ENCODE measurements at regions not wholly inside any gene's neighbourhood (a gene's known extent, or its start where the extent isn't known, plus 50 kb on each side); places are given as distances from the start of the nearest gene placed in this dataset.

DNA sequence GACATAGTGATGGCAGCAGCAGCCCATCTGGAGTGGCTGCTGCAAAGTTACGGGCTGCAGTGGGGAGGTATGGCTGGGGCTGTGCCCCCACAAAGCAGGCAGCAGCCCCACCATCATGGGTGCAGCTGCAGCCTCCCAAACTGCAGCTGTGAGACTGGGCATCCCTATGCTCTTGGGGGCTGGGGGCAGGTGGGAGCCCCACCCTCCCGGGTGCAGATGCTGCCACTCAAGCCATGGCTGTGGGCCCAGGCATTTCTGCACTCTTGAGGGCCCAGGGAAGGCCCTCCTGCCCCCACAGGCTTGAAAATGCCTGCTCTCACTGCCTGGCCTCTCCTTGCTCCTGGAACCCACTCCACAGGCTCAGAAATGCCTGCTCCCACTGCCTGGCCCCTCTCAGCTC is 389.4 kb downstream of the TEX13C start:
- 57 to 71% (median 63%) methylated on average over 1 to 2 of the region's 2 CpGs for WGBS, 4 donors
- intact Hi-C loops (cut with DNase I), result no loop called here
- ATAC-seq (no peak), DNase-seq (no peak)
- no peaks in the 10 kb centered on the region for H3K4me1 ChIP-seq
- H3K36me3 ChIP-seq, result no peaks in the 10 kb centered on the region
- no peaks in the 10 kb centered on the region for H3K9me3 ChIP-seq
- no peak overlapping the region for H3K27ac ChIP-seq
- no peak for TF ChIP-seq POLR2A (IDR thresholded peaks at IDR 0.05)
- TF ChIP-seq, protein P1, sequence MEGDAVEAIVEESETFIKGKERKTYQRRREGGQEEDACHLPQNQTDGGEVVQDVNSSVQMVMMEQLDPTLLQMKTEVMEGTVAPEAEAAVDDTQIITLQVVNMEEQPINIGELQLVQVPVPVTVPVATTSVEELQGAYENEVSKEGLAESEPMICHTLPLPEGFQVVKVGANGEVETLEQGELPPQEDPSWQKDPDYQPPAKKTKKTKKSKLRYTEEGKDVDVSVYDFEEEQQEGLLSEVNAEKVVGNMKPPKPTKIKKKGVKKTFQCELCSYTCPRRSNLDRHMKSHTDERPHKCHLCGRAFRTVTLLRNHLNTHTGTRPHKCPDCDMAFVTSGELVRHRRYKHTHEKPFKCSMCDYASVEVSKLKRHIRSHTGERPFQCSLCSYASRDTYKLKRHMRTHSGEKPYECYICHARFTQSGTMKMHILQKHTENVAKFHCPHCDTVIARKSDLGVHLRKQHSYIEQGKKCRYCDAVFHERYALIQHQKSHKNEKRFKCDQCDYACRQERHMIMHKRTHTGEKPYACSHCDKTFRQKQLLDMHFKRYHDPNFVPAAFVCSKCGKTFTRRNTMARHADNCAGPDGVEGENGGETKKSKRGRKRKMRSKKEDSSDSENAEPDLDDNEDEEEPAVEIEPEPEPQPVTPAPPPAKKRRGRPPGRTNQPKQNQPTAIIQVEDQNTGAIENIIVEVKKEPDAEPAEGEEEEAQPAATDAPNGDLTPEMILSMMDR (IDR thresholded peaks at IDR 0.05), result no peak
- H3K4me3 ChIP-seq, result no peak overlapping the region
- no peaks in the 10 kb centered on the region for H3K27me3 ChIP-seq

DNA sequence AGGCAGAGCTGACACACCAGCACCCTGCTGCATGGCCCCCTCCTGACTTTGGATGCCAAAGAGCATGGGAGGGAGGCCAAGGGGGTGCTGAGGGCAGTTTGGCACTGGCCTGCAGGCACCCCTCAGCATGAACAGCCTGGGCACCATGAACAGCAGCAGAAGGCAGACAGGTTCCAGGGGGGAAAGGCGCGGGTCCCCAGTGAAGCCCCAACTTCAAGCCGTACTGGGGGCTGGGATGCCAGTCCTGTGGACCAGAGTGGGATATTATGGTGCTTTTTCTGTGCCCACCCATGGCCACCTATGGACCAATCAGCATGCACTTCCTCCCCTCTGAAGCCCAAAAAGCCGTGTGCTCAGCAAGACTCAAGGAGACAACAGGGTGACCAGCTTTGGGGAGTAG is 389.9 kb downstream of the TEX13C start:
- H3K27ac ChIP-seq, result no peak overlapping the region
- no peak for DNase-seq
- ATAC-seq, result no peak
- no peaks in the 10 kb centered on the region for H3K27me3 ChIP-seq
- intact Hi-C loops (cut with DNase I), result no loop called here
- H3K4me1 ChIP-seq, result no peaks in the 10 kb centered on the region
- no peak overlapping the region for H3K4me3 ChIP-seq
- 62 to 93% (median 87%) methylated on average over 3 to 4 of the region's 4 CpGs for WGBS, 4 donors
- H3K36me3 ChIP-seq, result no peaks in the 10 kb centered on the region
- TF ChIP-seq POLR2A (IDR thresholded peaks at IDR 0.05), result no peak
- TF ChIP-seq, protein P1 (IDR thresholded peaks at IDR 0.05), result no peak
- no peaks in the 10 kb centered on the region for H3K9me3 ChIP-seq

DNA sequence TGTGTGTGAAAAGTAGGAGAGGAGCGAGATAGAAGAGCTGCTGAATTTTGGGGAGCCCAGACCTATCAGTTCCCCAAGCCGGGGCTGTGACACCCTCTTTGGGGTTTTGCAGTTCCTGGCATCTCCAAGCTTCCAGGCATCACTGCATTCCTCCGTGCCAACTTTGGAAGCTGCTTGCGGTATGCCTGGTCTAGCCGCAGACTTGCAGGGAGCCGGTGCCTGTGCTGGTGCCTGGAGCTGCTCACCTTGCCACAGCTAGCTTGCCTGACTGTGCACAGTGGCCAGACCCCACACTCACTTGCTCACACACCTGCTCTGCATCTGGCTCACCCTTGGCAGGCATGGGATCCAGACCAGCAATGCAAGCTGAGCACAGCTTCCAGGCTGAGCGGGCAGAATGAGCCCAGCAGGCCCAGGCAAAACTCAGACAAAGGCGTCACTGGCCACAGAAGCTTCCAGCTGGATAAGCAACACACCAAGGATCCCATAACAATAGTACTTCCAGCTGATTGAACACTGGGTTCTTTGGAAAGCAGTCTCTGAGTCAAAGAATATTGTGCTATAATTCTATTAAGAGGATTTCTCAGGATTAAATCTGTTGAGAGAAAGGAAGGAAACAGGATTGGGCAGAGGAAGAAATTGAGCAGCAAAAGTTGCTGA is 390.9 kb downstream of the TEX13C start:
- Histone ChIP-seq H3K9me3 (no peaks in the 10 kb centered on the region), H3K27ac (no peak overlapping the region), H3K4me1 (no peaks in the 10 kb centered on the region), H3K4me3 (no peak overlapping the region), H3K36me3 (no peaks in the 10 kb centered on the region), H3K27me3 (no peaks in the 10 kb centered on the region)
- DNase-seq (no peak), ATAC-seq (no peak)
- TF ChIP-seq, protein P1 (IDR thresholded peaks at IDR 0.05), result no peak
- TF ChIP-seq POLR2A (IDR thresholded peaks at IDR 0.05), result no peak
- WGBS, 4 donors, result 79 to 84% (median 82%) methylated on average over 8 of the region's 8 CpGs
- intact Hi-C loops (cut with DNase I), result no loop called here

DNA sequence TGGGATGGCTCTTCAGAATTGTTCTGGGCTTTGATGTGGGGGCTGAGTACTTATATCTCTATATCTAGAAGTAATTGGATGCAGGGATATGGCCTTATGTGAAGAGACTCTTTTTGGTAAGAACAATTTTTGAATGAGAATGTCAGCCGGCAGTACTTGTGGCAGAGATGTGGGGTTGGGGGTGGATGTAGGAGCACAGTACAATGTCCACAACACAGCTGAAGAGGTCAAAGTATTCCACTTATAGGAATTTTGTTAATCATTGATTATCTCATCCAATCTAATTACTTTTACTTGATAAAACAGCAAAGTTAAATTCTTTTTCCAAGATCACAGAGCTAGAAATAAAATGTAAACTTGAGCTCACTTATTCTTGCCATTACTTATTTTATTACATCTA is 391.4 kb downstream of the TEX13C start:
- Histone ChIP-seq H3K9me3 (no peaks in the 10 kb centered on the region), H3K27me3 (no peaks in the 10 kb centered on the region), H3K27ac (no peak overlapping the region), H3K36me3 (no peaks in the 10 kb centered on the region), H3K4me1 (no peaks in the 10 kb centered on the region), H3K4me3 (no peak overlapping the region)
- TF ChIP-seq, protein P1 (IDR thresholded peaks at IDR 0.05), result no peak
- TF ChIP-seq POLR2A (IDR thresholded peaks at IDR 0.05), result no peak
- DNase-seq, result no peak
- intact Hi-C loops (cut with DNase I), result no loop called here
- WGBS, 4 donors, result 88 to 94% (median 90%) methylated on average over 1 of the region's 1 CpG
- ATAC-seq, result no peak

Data from heart left ventricle (tissue), 16 donors.